GM12878 (cell line): ENCODE measurements at regions not wholly inside any gene's neighbourhood (a gene's known extent, or its start where the extent isn't known, plus 50 kb on each side); places are given as distances from the start of the nearest gene placed in this dataset.

Experiments
- ATAC-seq: fragments of 200-7000 bp; cut with Tn5 transposase; 3 replicates; pipeline ENCODE4 v1.9.1; 2020; ENCODE audit warnings: mild to moderate bottlenecking, moderate library complexity
- BruUV-seq: library from RNA; stranded (reverse); fragments of 400-500 nt; replicated peaks from 2 replicates; lab custom pipeline; 2021; lab: Mats Ljungman, UMichigan
- CTCF ChIA-PET: fragments of 300-600 bp; sonication (Branson Sonifier 250); formaldehyde crosslinking; extraction: SDS; loops from one replicate; lab custom pipeline; 2021; ENCODE audit warnings: inconsistent platforms; lab: Yijun Ruan, JAX
- POLR2A ChIA-PET: fragments of 350-600 bp; formaldehyde crosslinking; extraction: SDS; loops from one replicate; lab custom pipeline; 2021; ENCODE audit warnings: inconsistent platforms; lab: Charles Lee
- RAD21 ChIA-PET: fragments of 300-600 bp; sonication (Branson Sonifier 250); formaldehyde crosslinking; loops from one replicate; lab custom pipeline; 2023; ENCODE audit warnings: antibody characterized with exemption; ENCODE audit not compliant: unreplicated experiment; lab: Charles Lee
- SMC1A ChIA-PET: fragments of 300-600 bp; sonication (Branson Sonifier 250); formaldehyde crosslinking; loops from one replicate; lab custom pipeline; 2023; ENCODE audit not compliant: unreplicated experiment, uncharacterized antibody; lab: Charles Lee
- DNase-seq: peaks from one replicate; pipeline ENCODE4 v3.0.0-alpha.2; 2011; ENCODE audit warnings: low read depth, low spot score
- FAIRE-seq: peaks from 3 replicates; lab custom pipeline; 2011; peaks lifted over from hg19 to GRCh38; lab: Jason Lieb, UNC
- H2AFZ ChIP-seq: 2 replicates; pipeline ENCODE4 v1.6.0; 2011; ENCODE audit warnings: low read depth, low read length, control low read depth; ENCODE audit not compliant: control insufficient read depth
- H3K27ac ChIP-seq: 2 replicates; pipeline ENCODE4 v1.5.1; 2011; ENCODE audit warnings: control low read depth; ENCODE audit not compliant: control insufficient read depth, insufficient read depth
- H3K27me3 ChIP-seq, 2 experiments: replicated peaks in 1 of 2; 2 replicates each; pipeline versions ENCODE4 v1.6.0 to v1.6.1; 2011; ENCODE audit warnings: low read length in 1 of 2; ENCODE audit not compliant: control insufficient read depth in 2 of 2, insufficient read depth in 2 of 2
- H3K36me3 ChIP-seq, 2 experiments: 2 replicates each; pipeline ENCODE4 v1.5.1; 2011; ENCODE audit warnings: low read length in 1 of 2; ENCODE audit not compliant: control insufficient read depth in 2 of 2, insufficient read depth in 2 of 2
- H3K4me1 ChIP-seq: 2 replicates; pipeline ENCODE4 v1.6.1; 2011; ENCODE audit warnings: mild to moderate bottlenecking, low read length, moderate library complexity, mixed read lengths; ENCODE audit not compliant: control insufficient read depth, insufficient read depth
- H3K4me2 ChIP-seq: 2 replicates; pipeline ENCODE4 v1.6.0; 2011; ENCODE audit warnings: control low read depth; ENCODE audit not compliant: control insufficient read depth, insufficient read depth
- H3K4me3 ChIP-seq: fragments of 200-600 bp; sonication (generic); 2 replicates; pipeline ENCODE4 v1.5.1; 2016
- H3K79me2 ChIP-seq: 2 replicates; pipeline ENCODE4 v1.6.0; 2011; ENCODE audit warnings: low read length; ENCODE audit not compliant: control insufficient read depth, insufficient read depth
- H3K9ac ChIP-seq: 2 replicates; pipeline ENCODE4 v1.8.0; 2011; ENCODE audit warnings: low read length, control low read depth, mixed read lengths; ENCODE audit not compliant: control insufficient read depth, insufficient read depth
- H3K9me3 ChIP-seq: replicated peaks from 3 replicates; pipeline ENCODE4 v1.5.1; 2011; ENCODE audit warnings: mild to moderate bottlenecking, low read length; ENCODE audit not compliant: control insufficient read depth, insufficient read depth
- H4K20me1 ChIP-seq: 2 replicates; pipeline ENCODE4 v1.6.0; 2011; ENCODE audit not compliant: control insufficient read depth, insufficient read depth
- CBFB ChIP-seq: IDR thresholded peaks from 2 replicates; pipeline ENCODE4 v1.6.1; 2016; ENCODE audit warnings: antibody characterized with exemption, low read depth
- E2F4 ChIP-seq: IDR thresholded peaks from 2 replicates; pipeline ENCODE4 v1.6.1; 2012; ENCODE audit warnings: low read depth, low read length, improper control_type of control experiment
- EZH2 ChIP-seq: IDR thresholded peaks from 2 replicates; pipeline ENCODE4 v1.6.1; 2012; ENCODE audit warnings: low read depth, mild to moderate bottlenecking, control low read depth, inconsistent platforms, low read length, borderline replicate concordance; ENCODE audit not compliant: control insufficient read depth
- HDGF ChIP-seq: fragments of 450-650 bp; IDR thresholded peaks from 2 replicates; pipeline ENCODE4 v1.6.1; 2016; ENCODE audit warnings: antibody characterized with exemption
- KLF5 ChIP-seq: fragments of 450-650 bp; IDR thresholded peaks from 2 replicates; pipeline ENCODE4 v1.6.1; 2014; ENCODE audit warnings: mild to moderate bottlenecking; ENCODE audit not compliant: partially characterized antibody
- NR2F1 ChIP-seq: fragments of 450-650 bp; conservative IDR thresholded peaks from 2 replicates; pipeline ENCODE4 v1.6.1; 2017; ENCODE audit warnings: mild to moderate bottlenecking
- POLR2AphosphoS5 ChIP-seq: IDR thresholded peaks from 2 replicates; pipeline ENCODE4 v1.6.1; 2011; ENCODE audit warnings: mild to moderate bottlenecking, low read length, inconsistent platforms
- RCOR1 ChIP-seq: conservative IDR thresholded peaks from 2 replicates; pipeline ENCODE4 v1.6.1; 2012; ENCODE audit warnings: low read depth, low read length, improper control_type of control experiment
- RFX5 ChIP-seq: IDR thresholded peaks from 2 replicates; pipeline ENCODE4 v1.6.1; 2011; ENCODE audit warnings: low read depth, low read length, improper control_type of control experiment
- STAT3 ChIP-seq: IDR thresholded peaks from 2 replicates; pipeline ENCODE4 v1.6.1; 2011; ENCODE audit warnings: low read depth, low read length, improper control_type of control experiment
- TBL1XR1 ChIP-seq: IDR thresholded peaks from 2 replicates; pipeline ENCODE4 v1.6.1; 2012; ENCODE audit warnings: low read depth, low read length, improper control_type of control experiment
- TCF12 ChIP-seq: IDR thresholded peaks from 2 replicates; pipeline ENCODE4 v1.6.1; 2011; ENCODE audit warnings: low read depth, mild to moderate bottlenecking, low read length
- ZBED1 ChIP-seq: IDR thresholded peaks from 2 replicates; pipeline ENCODE4 v1.6.1; 2016; ENCODE audit warnings: borderline replicate concordance
- WGBS: methylation state at CpG from one replicate; pipeline ENCODE4 v1.1.6; 2016; ENCODE audit warnings: low lambda C conversion rate; ENCODE audit not compliant: insufficient replicate concordance, insufficient coverage; ENCODE audit errors: missing lambda C conversion rate; 5-methylcytosine and 5-hydroxymethylcytosine counted together
- in situ Hi-C: fragments of 300-500 bp; cut with MboI; formaldehyde crosslinking; loops from 9 replicates; pipeline ENCODE4 v1.14.3; 2018; ENCODE audit warnings: mixed read lengths
- intact Hi-C: fragments of 100-400 bp; cut with micrococcal nuclease; formaldehyde crosslinking; loops from one replicate; pipeline ENCODE4 v1.14.2; 2022; ENCODE audit not compliant: unreplicated experiment
- TF ChIP-seq, protein P1 (sequence below): IDR thresholded peaks from 2 replicates; pipeline ENCODE4 v1.6.1; 2011; ENCODE audit warnings: low read depth, low read length, improper control_type of control experiment, borderline replicate concordance

- WGBS: 16% methylated on average over 4 of the region's 4 CpGs
- Histone ChIP-seq H3K4me2 (no peak overlapping the region), H3K36me3 (no peaks in the 10 kb centered on the region), H3K9ac (no peak overlapping the region), H3K79me2 (no peaks in the 10 kb centered on the region), H3K27me3 (no peaks in the 10 kb centered on the region), H3K4me3 (no peak overlapping the region), H2AFZ (no peak overlapping the region), H3K4me1 (no peaks in the 10 kb centered on the region), H3K9me3 (no peaks in the 10 kb centered on the region), H4K20me1 (no peaks in the 10 kb centered on the region), H3K27ac (no peak overlapping the region)
- no TSS peak for BruUV-seq
- TF ChIP-seq POLR2AphosphoS5 (no peak), TBL1XR1 (no peak), RFX5 (no peak), CBFB (no peak), HDGF (no peak), TCF12 (no peak), STAT3 (no peak), EZH2 (no peak), E2F4 (no peak), NR2F1 (no peak), ZBED1 (no peak), KLF5 (no peak), RCOR1 (no peak)
- TF ChIP-seq, protein P1, sequence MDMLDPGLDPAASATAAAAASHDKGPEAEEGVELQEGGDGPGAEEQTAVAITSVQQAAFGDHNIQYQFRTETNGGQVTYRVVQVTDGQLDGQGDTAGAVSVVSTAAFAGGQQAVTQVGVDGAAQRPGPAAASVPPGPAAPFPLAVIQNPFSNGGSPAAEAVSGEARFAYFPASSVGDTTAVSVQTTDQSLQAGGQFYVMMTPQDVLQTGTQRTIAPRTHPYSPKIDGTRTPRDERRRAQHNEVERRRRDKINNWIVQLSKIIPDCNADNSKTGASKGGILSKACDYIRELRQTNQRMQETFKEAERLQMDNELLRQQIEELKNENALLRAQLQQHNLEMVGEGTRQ: no peak
- FAIRE-seq: no peak
- ATAC-seq: no peak
- ChIA-PET SMC1A (interaction anchor here (1.0 kb wide), 1 partner anchor 9 kb away, joined by 3 read pairs; no protein-coding TSS in a partner anchor), RAD21 (no interaction called here), CTCF (interaction anchor here (0.7 to 1.7 kb wide), 2 partner anchors 25 to 42 kb away, joined by 3 to 6 read pairs; no protein-coding TSS in a partner anchor), POLR2A (no interaction called here)
- in situ Hi-C loops: no loop called here
- no peak for DNase-seq
- intact Hi-C loops: no loop called here
Measured at GRCh38 chr13:107301724-107302374, 733.9 kb upstream of the ARGLU1 start.
